ENCODE measurements at regions not wholly inside any gene's neighbourhood (a gene's known extent, or its start where the extent isn't known, plus 50 kb on each side); places are given as distances from the start of the nearest gene placed in this dataset.
"Not testable (repeated sequence)": the region's sequence is repeated elsewhere in the genome, so short reads cannot be mapped to it uniquely, and the experiment has no call there.

DNA sequence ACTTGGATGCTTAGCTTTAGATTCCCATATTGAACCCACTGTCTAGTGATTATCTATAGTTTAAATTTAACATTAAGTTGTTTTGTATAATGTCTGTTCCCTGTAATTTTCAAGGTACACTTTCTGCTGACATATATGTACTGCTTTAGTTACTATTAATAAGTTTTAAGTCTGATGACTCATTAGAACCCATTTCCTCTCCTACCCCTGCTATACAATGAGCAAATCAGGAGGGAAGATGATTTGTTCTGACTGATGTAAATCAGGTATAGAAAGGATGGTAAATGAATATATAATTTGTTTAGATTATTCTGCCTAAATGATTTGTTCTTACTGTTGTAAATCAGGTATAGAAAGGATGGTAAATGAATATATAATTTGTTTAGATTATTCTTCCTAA, 691.8 kb downstream of the NXPH1 start:
- no peak overlapping the region for H3K27ac ChIP-seq (ENCODE audit: low read depth, low read length)
- CTCF ChIA-PET, result no interaction called here
- H3K27me3 ChIP-seq (ENCODE audit: control insufficient read depth, insufficient read depth, low read length), result no peaks in the 10 kb centered on the region

DNA sequence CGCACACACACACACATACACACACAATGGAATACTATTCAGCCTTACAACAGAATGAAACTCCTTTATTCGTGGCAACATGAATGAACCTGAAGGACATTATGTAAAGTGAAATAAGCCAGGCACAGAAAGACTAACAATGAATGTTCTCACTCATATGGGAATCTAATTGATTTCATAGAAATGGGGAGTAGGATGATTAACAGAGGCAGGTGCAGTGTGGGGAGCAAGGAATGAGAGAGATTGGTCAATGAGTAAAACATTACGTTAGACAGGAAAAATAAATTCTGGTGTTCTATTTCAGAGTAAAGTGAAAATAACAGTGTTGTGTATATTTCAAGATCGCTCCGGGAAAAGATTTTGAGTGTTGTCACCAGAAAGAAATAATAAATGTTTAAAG, 694.5 kb downstream of the NXPH1 start:
- ChIA-PET POLR2A (no interaction called here), CTCF (no interaction called here)
- TF ChIP-seq, protein P1, sequence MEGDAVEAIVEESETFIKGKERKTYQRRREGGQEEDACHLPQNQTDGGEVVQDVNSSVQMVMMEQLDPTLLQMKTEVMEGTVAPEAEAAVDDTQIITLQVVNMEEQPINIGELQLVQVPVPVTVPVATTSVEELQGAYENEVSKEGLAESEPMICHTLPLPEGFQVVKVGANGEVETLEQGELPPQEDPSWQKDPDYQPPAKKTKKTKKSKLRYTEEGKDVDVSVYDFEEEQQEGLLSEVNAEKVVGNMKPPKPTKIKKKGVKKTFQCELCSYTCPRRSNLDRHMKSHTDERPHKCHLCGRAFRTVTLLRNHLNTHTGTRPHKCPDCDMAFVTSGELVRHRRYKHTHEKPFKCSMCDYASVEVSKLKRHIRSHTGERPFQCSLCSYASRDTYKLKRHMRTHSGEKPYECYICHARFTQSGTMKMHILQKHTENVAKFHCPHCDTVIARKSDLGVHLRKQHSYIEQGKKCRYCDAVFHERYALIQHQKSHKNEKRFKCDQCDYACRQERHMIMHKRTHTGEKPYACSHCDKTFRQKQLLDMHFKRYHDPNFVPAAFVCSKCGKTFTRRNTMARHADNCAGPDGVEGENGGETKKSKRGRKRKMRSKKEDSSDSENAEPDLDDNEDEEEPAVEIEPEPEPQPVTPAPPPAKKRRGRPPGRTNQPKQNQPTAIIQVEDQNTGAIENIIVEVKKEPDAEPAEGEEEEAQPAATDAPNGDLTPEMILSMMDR (IDR thresholded peaks at IDR 0.05; ENCODE audit: low read depth, low read length), result no peak
- Histone ChIP-seq H3K27ac (ENCODE audit: low read depth, low read length) (no peak overlapping the region), H3K27me3 (ENCODE audit: control insufficient read depth, insufficient read depth, low read length) (no peaks in the 10 kb centered on the region), H3K4me3 (ENCODE audit: low read depth, low read length) (no peak overlapping the region), H3K9me3 (ENCODE audit: control insufficient read depth, insufficient read depth, low read length) (no peaks in the 10 kb centered on the region)
- DNase-seq (ENCODE audit: low read depth, low spot score), result no peak

More for the DNA sequence above, 691.8 kb downstream of the NXPH1 start:
- POLR2A ChIA-PET, result no interaction called here
- no peak overlapping the region for H3K4me3 ChIP-seq (ENCODE audit: low read depth, low read length)
- TF ChIP-seq, protein P1 (IDR thresholded peaks at IDR 0.05; ENCODE audit: low read depth, low read length), result no peak
- no peaks in the 10 kb centered on the region for H3K9me3 ChIP-seq (ENCODE audit: control insufficient read depth, insufficient read depth, low read length)
- DNase-seq (ENCODE audit: low read depth, low spot score), result no peak

- no peak for DNase-seq (ENCODE audit: low read depth, low spot score)
- CTCF ChIA-PET, result no interaction called here
- Histone ChIP-seq H3K9me3 (ENCODE audit: control insufficient read depth, insufficient read depth, low read length) (peaks cover 3% of the 10 kb centered on the region; the same call in 1 of the 2 replicates), H3K4me3 (ENCODE audit: low read depth, low read length) (no peak overlapping the region), H3K27me3 (ENCODE audit: control insufficient read depth, insufficient read depth, low read length) (no peaks in the 10 kb centered on the region), H3K27ac (ENCODE audit: low read depth, low read length) (no peak overlapping the region)
- TF ChIP-seq, protein P1 (IDR thresholded peaks at IDR 0.05; ENCODE audit: low read depth, low read length), result no peak
- POLR2A ChIA-PET, result no interaction called here
These were observed 715.3 kb downstream of the NXPH1 start for GRCh38 chr7:9148687-9149086.

GRCh38 chr7:9149499-9150082, 716.2 kb downstream of the NXPH1 start:
- POLR2A ChIA-PET, result no interaction called here
- Histone ChIP-seq H3K27ac (ENCODE audit: low read depth, low read length) (no peak overlapping the region), H3K4me3 (ENCODE audit: low read depth, low read length) (no peak overlapping the region), H3K27me3 (ENCODE audit: control insufficient read depth, insufficient read depth, low read length) (no peaks in the 10 kb centered on the region), H3K9me3 (ENCODE audit: control insufficient read depth, insufficient read depth, low read length) (peaks cover 3% of the 10 kb centered on the region; the same call in 1 of the 2 replicates)
- DNase-seq (ENCODE audit: low read depth, low spot score), result no peak
- TF ChIP-seq, protein P1 (IDR thresholded peaks at IDR 0.05; ENCODE audit: low read depth, low read length), result no peak
- CTCF ChIA-PET, result no interaction called here

DNA sequence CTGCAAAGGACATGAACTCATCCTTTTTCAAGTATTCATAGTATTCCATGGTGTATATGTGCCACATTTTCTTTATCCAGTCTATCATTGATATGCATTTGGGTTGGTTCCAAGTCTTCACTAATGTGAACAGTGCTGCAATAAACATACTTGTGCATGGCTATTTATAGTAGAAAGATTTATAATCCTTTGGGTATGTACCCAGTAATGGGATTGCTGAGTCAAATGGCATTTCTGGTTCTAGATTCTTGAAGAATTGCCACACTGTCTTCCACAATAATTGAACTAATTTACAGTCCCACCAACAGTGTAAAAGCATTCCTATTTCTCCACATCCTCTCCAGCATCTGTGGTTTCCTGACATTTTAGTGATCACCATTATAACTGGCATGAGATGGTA, 730.3 kb downstream of the NXPH1 start:
- H3K27ac ChIP-seq (ENCODE audit: low read depth, low read length); H3K9me3 ChIP-seq (ENCODE audit: control insufficient read depth, insufficient read depth, low read length); DNase-seq (ENCODE audit: low read depth, low spot score); H3K27me3 ChIP-seq (ENCODE audit: control insufficient read depth, insufficient read depth, low read length); CTCF ChIA-PET; H3K4me3 ChIP-seq (ENCODE audit: low read depth, low read length); POLR2A ChIA-PET: not testable (repeated sequence)

DNA sequence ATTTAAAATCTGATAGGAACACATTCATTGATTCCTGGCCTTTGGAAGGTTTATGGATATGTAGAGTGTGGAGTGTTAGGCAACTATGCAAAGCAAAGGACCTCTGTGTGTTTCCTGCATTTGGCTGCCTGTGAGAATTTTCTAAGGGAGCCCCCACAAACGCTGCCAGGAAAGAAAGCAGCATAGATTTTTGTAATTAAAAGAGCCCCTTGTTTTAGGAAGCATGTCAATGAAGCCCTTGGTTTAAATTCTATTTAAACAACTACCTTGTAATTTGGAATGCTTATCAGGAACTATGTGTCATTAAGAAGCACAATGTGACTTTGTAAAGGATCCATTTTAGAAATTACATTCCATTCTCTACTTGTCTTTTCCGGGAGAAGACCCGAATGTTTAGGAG, 742.5 kb downstream of the NXPH1 start:
- CTCF ChIA-PET, result no interaction called here

More for the DNA sequence above, 742.5 kb downstream of the NXPH1 start:
- no peak for DNase-seq (ENCODE audit: low read depth, low spot score)
- POLR2A ChIA-PET, result no interaction called here
- H3K27ac ChIP-seq (ENCODE audit: low read depth, low read length), result no peak overlapping the region
- H3K27me3 ChIP-seq (ENCODE audit: control insufficient read depth, insufficient read depth, low read length), result no peaks in the 10 kb centered on the region
- TF ChIP-seq, protein P1 (IDR thresholded peaks at IDR 0.05; ENCODE audit: low read depth, low read length), result no peak
- H3K9me3 ChIP-seq (ENCODE audit: control insufficient read depth, insufficient read depth, low read length), result peaks cover 7% of the 10 kb centered on the region; the same call in 1 of the 2 replicates
- H3K4me3 ChIP-seq (ENCODE audit: low read depth, low read length), result no peak overlapping the region

Measured in AG04450 (cell line).